Duodenal mucosa (tissue), 2 donors: ENCODE measurements at regions not wholly inside any gene's neighbourhood (a gene's known extent, or its start where the extent isn't known, plus 50 kb on each side); places are given as distances from the start of the nearest gene placed in this dataset.

Experiments used
- H3K27ac ChIP-seq: one replicate; pipeline ENCODE4 v1.7.0; 2013; ENCODE audit warnings: low read depth, low read length
- H3K27me3 ChIP-seq, 2 donors: one replicate each; pipeline ENCODE4 v1.7.0; 2013; ENCODE audit warnings: low read length in 2 of 2, control low read depth in 1 of 2; ENCODE audit not compliant: insufficient read depth in 2 of 2, control insufficient read depth in 1 of 2
- H3K36me3 ChIP-seq, 2 donors: one replicate each; pipeline ENCODE4 v1.7.0; 2013; ENCODE audit warnings: low read length in 2 of 2, control low read depth in 1 of 2; ENCODE audit not compliant: insufficient read depth in 2 of 2, control insufficient read depth in 1 of 2
- H3K4me1 ChIP-seq, 2 donors: one replicate each; pipeline ENCODE4 v1.7.0; 2013; ENCODE audit warnings: low read length in 2 of 2, control low read depth in 1 of 2; ENCODE audit not compliant: insufficient read depth in 2 of 2, control insufficient read depth in 1 of 2
- H3K4me3 ChIP-seq, 2 donors: one replicate each; pipeline ENCODE4 v1.7.0; 2013; ENCODE audit warnings: low read length in 2 of 2, low read depth in 1 of 2
- H3K9ac ChIP-seq, 2 donors: one replicate each; pipeline ENCODE4 v1.7.0; 2013; ENCODE audit warnings: low read length in 2 of 2, low read depth in 1 of 2
- H3K9me3 ChIP-seq, 2 donors: one replicate each; pipeline ENCODE4 v1.7.0; 2013; ENCODE audit warnings: low read length in 2 of 2, control low read depth in 1 of 2; ENCODE audit not compliant: control insufficient read depth in 1 of 2

- H3K9ac ChIP-seq: no peak overlapping the region
- no peaks in the 10 kb centered on the region for H3K9me3 ChIP-seq
- no peaks in the 10 kb centered on the region for H3K4me1 ChIP-seq
- no peak overlapping the region for H3K27ac ChIP-seq
- no peaks in the 10 kb centered on the region for H3K27me3 ChIP-seq
- H3K36me3 ChIP-seq: no peaks in the 10 kb centered on the region
- no peak overlapping the region for H3K4me3 ChIP-seq
These were observed 392.7 kb upstream of the ID2 start for GRCh38 chr2:8289111-8289510.

GRCh38 chr2:8290771-8291352, 391.0 kb upstream of the ID2 start:
- no peak overlapping the region for H3K9ac ChIP-seq
- no peaks in the 10 kb centered on the region for H3K9me3 ChIP-seq
- no peak overlapping the region for H3K27ac ChIP-seq
- no peak overlapping the region for H3K4me3 ChIP-seq
- no peaks in the 10 kb centered on the region for H3K36me3 ChIP-seq
- H3K4me1 ChIP-seq: no peaks in the 10 kb centered on the region
- no peaks in the 10 kb centered on the region for H3K27me3 ChIP-seq

GRCh38 chr2:8296306-8296705, 385.6 kb upstream of the ID2 start:
- H3K27me3 ChIP-seq: no peaks in the 10 kb centered on the region
- H3K4me3 ChIP-seq: no peak overlapping the region
- H3K9me3 ChIP-seq: no peaks in the 10 kb centered on the region
- H3K9ac ChIP-seq: no peak overlapping the region
- H3K27ac ChIP-seq: no peak overlapping the region
- no peaks in the 10 kb centered on the region for H3K4me1 ChIP-seq
- H3K36me3 ChIP-seq: no peaks in the 10 kb centered on the region

- Histone ChIP-seq H3K36me3 (no peaks in the 10 kb centered on the region), H3K9ac (no peak overlapping the region), H3K9me3 (no peaks in the 10 kb centered on the region), H3K27me3 (no peaks in the 10 kb centered on the region), H3K4me3 (no peak overlapping the region), H3K27ac (no peak overlapping the region), H3K4me1 (peaks cover 9 to 10% of the 10 kb centered on the region in 2 donors)
These were observed 384.3 kb upstream of the ID2 start for GRCh38 chr2:8297376-8298231.

GRCh38 chr2:8298783-8299182, 383.1 kb upstream of the ID2 start:
- H3K27ac ChIP-seq: no peak overlapping the region
- no peaks in the 10 kb centered on the region for H3K36me3 ChIP-seq
- no peaks in the 10 kb centered on the region for H3K9me3 ChIP-seq
- no peak overlapping the region for H3K9ac ChIP-seq
- H3K4me1 ChIP-seq: peaks cover 16 to 18% of the 10 kb centered on the region in 2 donors
- no peak overlapping the region for H3K4me3 ChIP-seq
- no peaks in the 10 kb centered on the region for H3K27me3 ChIP-seq

GRCh38 chr2:8300216-8300615, 381.6 kb upstream of the ID2 start:
- no peak overlapping the region for H3K4me3 ChIP-seq
- no peaks in the 10 kb centered on the region for H3K9me3 ChIP-seq
- no peaks in the 10 kb centered on the region for H3K36me3 ChIP-seq
- peaks cover 20 to 22% of the 10 kb centered on the region in 2 donors for H3K4me1 ChIP-seq
- no peaks in the 10 kb centered on the region for H3K27me3 ChIP-seq
- no peak overlapping the region for H3K27ac ChIP-seq
- H3K9ac ChIP-seq: no peak overlapping the region

- H3K9ac ChIP-seq: no peak overlapping the region
- no peaks in the 10 kb centered on the region for H3K27me3 ChIP-seq
- peaks cover 20 to 22% of the 10 kb centered on the region in 2 donors for H3K4me1 ChIP-seq
- H3K36me3 ChIP-seq: no peaks in the 10 kb centered on the region
- H3K4me3 ChIP-seq: no peak overlapping the region
- no peak overlapping the region for H3K27ac ChIP-seq
- H3K9me3 ChIP-seq: no peaks in the 10 kb centered on the region
These were observed 381.0 kb upstream of the ID2 start for GRCh38 chr2:8300905-8301304.

- H3K9ac ChIP-seq: no peak overlapping the region
- no peak overlapping the region for H3K4me3 ChIP-seq
- H3K27me3 ChIP-seq: no peaks in the 10 kb centered on the region
- H3K36me3 ChIP-seq: no peaks in the 10 kb centered on the region
- peaks cover 20 to 24% of the 10 kb centered on the region in 2 donors for H3K4me1 ChIP-seq
- H3K9me3 ChIP-seq: no peaks in the 10 kb centered on the region
- H3K27ac ChIP-seq: no peak overlapping the region
These were observed 378.5 kb upstream of the ID2 start for GRCh38 chr2:8303322-8303832.

- Histone ChIP-seq H3K9me3 (no peaks in the 10 kb centered on the region), H3K4me3 (no peak overlapping the region), H3K4me1 (peaks cover 24 to 27% of the 10 kb centered on the region in 2 donors), H3K27me3 (no peaks in the 10 kb centered on the region), H3K27ac (no peak overlapping the region), H3K9ac (no peak overlapping the region), H3K36me3 (no peaks in the 10 kb centered on the region)
These were observed 376.8 kb upstream of the ID2 start for GRCh38 chr2:8304821-8305766.
